ENCODE measurements at regions not wholly inside any gene's neighbourhood (a gene's known extent, or its start where the extent isn't known, plus 50 kb on each side); places are given as distances from the start of the nearest gene placed in this dataset.

GRCh38 chr16:5523829-5524228 is 426.2 kb upstream of the EEF2KMT start:
- TF ChIP-seq, protein P1, sequence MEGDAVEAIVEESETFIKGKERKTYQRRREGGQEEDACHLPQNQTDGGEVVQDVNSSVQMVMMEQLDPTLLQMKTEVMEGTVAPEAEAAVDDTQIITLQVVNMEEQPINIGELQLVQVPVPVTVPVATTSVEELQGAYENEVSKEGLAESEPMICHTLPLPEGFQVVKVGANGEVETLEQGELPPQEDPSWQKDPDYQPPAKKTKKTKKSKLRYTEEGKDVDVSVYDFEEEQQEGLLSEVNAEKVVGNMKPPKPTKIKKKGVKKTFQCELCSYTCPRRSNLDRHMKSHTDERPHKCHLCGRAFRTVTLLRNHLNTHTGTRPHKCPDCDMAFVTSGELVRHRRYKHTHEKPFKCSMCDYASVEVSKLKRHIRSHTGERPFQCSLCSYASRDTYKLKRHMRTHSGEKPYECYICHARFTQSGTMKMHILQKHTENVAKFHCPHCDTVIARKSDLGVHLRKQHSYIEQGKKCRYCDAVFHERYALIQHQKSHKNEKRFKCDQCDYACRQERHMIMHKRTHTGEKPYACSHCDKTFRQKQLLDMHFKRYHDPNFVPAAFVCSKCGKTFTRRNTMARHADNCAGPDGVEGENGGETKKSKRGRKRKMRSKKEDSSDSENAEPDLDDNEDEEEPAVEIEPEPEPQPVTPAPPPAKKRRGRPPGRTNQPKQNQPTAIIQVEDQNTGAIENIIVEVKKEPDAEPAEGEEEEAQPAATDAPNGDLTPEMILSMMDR (IDR thresholded peaks at IDR 0.05; ENCODE audit: low read depth, low read length): no peak
- TF ChIP-seq EZH2phosphoT487 (IDR thresholded peaks at IDR 0.05; ENCODE audit: low read depth): no peak
